PFSK-1 (cell line): ENCODE measurements at regions not wholly inside any gene's neighbourhood (a gene's known extent, or its start where the extent isn't known, plus 50 kb on each side); places are given as distances from the start of the nearest gene placed in this dataset.

ENCODE experiments used
- FOXP2 ChIP-seq: optimal IDR thresholded peaks from 2 replicates; pipeline ENCODE3; 2011; ENCODE audit warnings: borderline replicate concordance, control low read depth, inconsistent platforms; ENCODE audit not compliant: insufficient read depth; ENCODE audit errors: extremely low read length, extremely low read depth
- POLR2AphosphoS5 ChIP-seq: IDR thresholded peaks from 2 replicates; pipeline ENCODE4 v1.6.1; 2012; ENCODE audit warnings: low read depth, mild to moderate bottlenecking, control low read depth, low read length, moderate library complexity
- REST ChIP-seq, 2 experiments: IDR thresholded peaks; 2 replicates each; pipeline versions ENCODE4 v1.6.1 to v1.8.0; 2011 to 2012; ENCODE audit warnings: low read depth in 2 of 2, low read length in 2 of 2, control low read depth in 1 of 2, inconsistent platforms in 1 of 2, mild to moderate bottlenecking in 1 of 2, moderate library complexity in 1 of 2; ENCODE audit not compliant: insufficient read depth in 1 of 2
- SIN3A ChIP-seq: IDR thresholded peaks from 2 replicates; pipeline ENCODE4 v1.6.1; 2012; ENCODE audit warnings: mild to moderate bottlenecking, low read length, moderate library complexity, borderline replicate concordance; ENCODE audit not compliant: insufficient read depth
- TAF1 ChIP-seq: IDR thresholded peaks from 2 replicates; pipeline ENCODE4 v1.6.1; 2012; ENCODE audit warnings: low read length, control low read depth, borderline replicate concordance; ENCODE audit not compliant: insufficient read depth

- TF ChIP-seq FOXP2 (no peak), POLR2AphosphoS5 (no peak), SIN3A (no peak), REST (IDR thresholded peaks at IDR 0.05; ENCODE audit: insufficient read depth in 1 of 2, low read depth in 2 of 2, low read length in 2 of 2) (no peak), TAF1 (no peak)
Measured at GRCh38 chr4:181078196-181078595, 1165.0 kb upstream of the TENM3 start.

GRCh38 chr4:181083757-181084361, 1159.3 kb upstream of the TENM3 start:
- TF ChIP-seq REST (IDR thresholded peaks at IDR 0.05; ENCODE audit: insufficient read depth in 1 of 2, low read depth in 2 of 2, low read length in 2 of 2) (no peak), FOXP2 (no peak), TAF1 (no peak), POLR2AphosphoS5 (no peak), SIN3A (no peak)

- TF ChIP-seq SIN3A, result no peak
- TF ChIP-seq POLR2AphosphoS5, result no peak
- no peak for TF ChIP-seq REST (IDR thresholded peaks at IDR 0.05; ENCODE audit: insufficient read depth in 1 of 2, low read depth in 2 of 2, low read length in 2 of 2)
- no peak for TF ChIP-seq TAF1
- TF ChIP-seq FOXP2, result no peak
Measured at GRCh38 chr4:181085557-181085956, 1157.6 kb upstream of the TENM3 start.

GRCh38 chr4:181105487-181105886, 1137.7 kb upstream of the TENM3 start:
- TF ChIP-seq SIN3A (no peak), REST (IDR thresholded peaks at IDR 0.05; ENCODE audit: insufficient read depth in 1 of 2, low read depth in 2 of 2, low read length in 2 of 2) (no peak), POLR2AphosphoS5 (no peak), FOXP2 (no peak), TAF1 (no peak)

GRCh38 chr4:181106398-181106797, 1136.8 kb upstream of the TENM3 start:
- TF ChIP-seq REST (IDR thresholded peaks at IDR 0.05; ENCODE audit: insufficient read depth in 1 of 2, low read depth in 2 of 2, low read length in 2 of 2), result no peak
- no peak for TF ChIP-seq SIN3A
- no peak for TF ChIP-seq POLR2AphosphoS5
- no peak for TF ChIP-seq TAF1
- no peak for TF ChIP-seq FOXP2
